ENCODE measurements at regions not wholly inside any gene's neighbourhood (a gene's known extent, or its start where the extent isn't known, plus 50 kb on each side); places are given as distances from the start of the nearest gene placed in this dataset.

DNA sequence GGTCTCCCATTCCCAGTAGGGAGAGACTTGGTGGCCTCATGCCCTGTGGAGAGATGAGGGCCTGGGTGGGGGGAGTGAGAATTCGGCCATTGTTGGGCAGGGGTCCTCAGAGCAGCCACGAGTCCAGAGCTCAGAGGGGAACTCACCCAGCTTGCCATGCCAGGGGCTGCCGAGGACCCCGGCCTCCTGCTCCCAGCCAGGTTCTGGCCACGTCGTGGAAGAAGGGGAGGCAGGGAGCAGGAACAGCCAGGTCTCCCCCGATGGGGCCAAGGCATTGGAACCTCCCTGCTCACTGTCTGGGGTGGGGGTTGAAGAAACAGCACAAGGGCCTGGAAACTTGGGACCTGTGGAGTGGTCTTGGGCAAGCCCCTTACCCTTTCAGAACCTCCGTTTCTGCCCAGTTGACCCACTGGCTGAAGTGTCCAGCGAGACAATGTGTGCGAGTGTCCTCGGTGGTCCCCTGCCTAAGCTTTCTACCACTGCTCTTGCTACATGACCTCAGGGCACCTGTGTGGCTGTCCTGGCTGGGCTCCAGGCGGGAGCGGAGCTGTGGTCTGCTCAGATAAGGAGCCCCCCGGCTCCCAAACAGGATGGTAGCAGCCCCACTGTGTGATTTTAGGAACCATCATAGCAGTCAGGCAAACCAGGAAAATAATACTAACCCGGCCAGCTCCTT is 74.7 kb upstream of the WNT11 start:
- ATAC-seq (replicated peaks), result no peak
- no peaks in the 10 kb centered on the region for H3K27me3 Mint-ChIP-seq
- no peak overlapping the region for H3K4me3 Mint-ChIP-seq
- H3K9me3 Mint-ChIP-seq, result no peaks in the 10 kb centered on the region
- peaks cover 4 to 10% of the 10 kb centered on the region in 2 donors for H3K4me1 Mint-ChIP-seq (ENCODE audit: low read depth in 2 of 2)
- no peaks in the 10 kb centered on the region for H3K36me3 Mint-ChIP-seq (ENCODE audit: insufficient read depth)
- H3K27ac Mint-ChIP-seq, result no peak overlapping the region
- no peak for DNase-seq

DNA sequence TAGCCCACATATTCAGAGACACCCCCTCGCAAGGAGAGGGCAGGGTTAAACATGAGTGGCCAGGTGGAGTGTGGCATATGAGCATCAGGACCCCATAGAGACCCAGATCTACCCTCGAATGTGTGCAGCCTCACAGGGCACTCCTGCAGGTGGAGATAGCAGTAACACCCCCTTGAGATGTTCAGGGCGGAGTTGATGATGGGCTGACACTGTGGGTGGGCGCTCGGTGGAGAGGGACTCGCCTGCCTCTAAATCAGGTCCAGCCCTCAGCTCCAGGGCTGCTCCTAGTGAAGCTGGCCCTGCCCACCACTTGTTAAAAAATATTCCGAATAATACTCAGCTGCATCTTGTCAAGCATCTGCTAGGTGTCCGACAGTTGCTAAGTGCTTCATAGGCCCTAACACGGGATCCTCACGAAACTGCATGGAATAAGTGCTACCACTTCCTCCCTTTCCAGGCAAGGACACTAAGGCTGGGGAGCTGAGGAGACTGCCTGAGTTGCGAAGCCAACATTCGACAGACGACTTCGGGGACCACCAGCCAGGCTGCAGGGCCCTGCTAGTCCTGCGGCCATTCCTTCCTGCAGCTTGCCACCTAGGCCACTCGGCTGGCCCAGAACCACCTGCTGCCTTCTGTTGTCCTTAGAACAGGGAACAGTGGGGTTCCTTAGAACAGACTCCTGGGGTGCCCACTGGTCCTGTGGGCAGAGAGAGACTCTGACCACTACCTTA is 74.0 kb upstream of the WNT11 start:
- ATAC-seq (replicated peaks) (no peak), DNase-seq (no peak)
- H3K36me3 Mint-ChIP-seq (ENCODE audit: insufficient read depth), result no peaks in the 10 kb centered on the region
- H3K9me3 Mint-ChIP-seq, result no peaks in the 10 kb centered on the region
- no peak overlapping the region for H3K4me3 Mint-ChIP-seq
- H3K27ac Mint-ChIP-seq, result no peak overlapping the region
- no peaks in the 10 kb centered on the region for H3K27me3 Mint-ChIP-seq
- H3K4me1 Mint-ChIP-seq (ENCODE audit: low read depth in 2 of 2), result peaks cover 4 to 10% of the 10 kb centered on the region in 2 donors

- ATAC-seq (replicated peaks), result no peak
- DNase-seq, result no peak
- Mint-ChIP-seq H3K9me3 (no peaks in the 10 kb centered on the region), H3K27me3 (no peaks in the 10 kb centered on the region), H3K36me3 (ENCODE audit: insufficient read depth) (no peaks in the 10 kb centered on the region), H3K4me3 (no peak overlapping the region), H3K27ac (no peak overlapping the region), H3K4me1 (ENCODE audit: low read depth in 2 of 2) (peaks cover 4 to 10% of the 10 kb centered on the region in 2 donors)
Observed at GRCh38 chr11:76279646-76280045, 73.3 kb upstream of the WNT11 start.

DNA sequence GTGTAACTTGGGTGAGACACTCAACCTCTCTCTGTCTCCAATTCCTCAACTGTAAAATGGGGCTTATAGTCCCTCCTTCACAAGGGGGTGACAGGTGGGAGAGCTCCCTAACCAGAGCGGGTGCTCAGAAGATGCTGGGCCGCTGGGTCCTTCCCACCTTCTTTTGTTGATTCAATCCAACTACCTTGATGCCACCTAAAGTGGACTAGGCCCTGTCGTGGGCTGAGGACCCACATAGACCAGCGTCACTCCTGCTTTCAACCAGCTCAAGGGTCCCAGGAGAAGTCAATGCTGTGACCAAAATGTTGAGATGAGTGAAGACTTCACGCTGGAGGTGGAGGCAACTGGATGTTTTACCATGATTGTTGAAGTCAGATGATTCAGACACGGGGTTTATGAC is 72.7 kb upstream of the WNT11 start:
- Mint-ChIP-seq H3K27me3 (no peaks in the 10 kb centered on the region), H3K4me1 (ENCODE audit: low read depth in 2 of 2) (peaks cover 4 to 10% of the 10 kb centered on the region in 2 donors), H3K36me3 (ENCODE audit: insufficient read depth) (no peaks in the 10 kb centered on the region), H3K27ac (no peak overlapping the region), H3K4me3 (no peak overlapping the region), H3K9me3 (no peaks in the 10 kb centered on the region)
- DNase-seq (no peak), ATAC-seq (replicated peaks) (no peak)

- Mint-ChIP-seq H3K36me3 (ENCODE audit: insufficient read depth) (no peaks in the 10 kb centered on the region), H3K4me3 (no peak overlapping the region), H3K27me3 (no peaks in the 10 kb centered on the region), H3K4me1 (ENCODE audit: low read depth in 2 of 2) (peaks cover 4 to 10% of the 10 kb centered on the region in 2 donors), H3K9me3 (no peaks in the 10 kb centered on the region), H3K27ac (no peak overlapping the region)
- DNase-seq, result no peak
- no peak for ATAC-seq (replicated peaks)
Observed at GRCh38 chr11:76278526-76278925, 72.2 kb upstream of the WNT11 start.

GRCh38 chr11:76277298-76278175 is 71.2 kb upstream of the WNT11 start:
- Mint-ChIP-seq H3K4me1 (ENCODE audit: low read depth in 2 of 2) (peaks cover 0 to 5% of the 10 kb centered on the region in 2 donors), H3K4me3 (no peak overlapping the region), H3K27ac (no peak overlapping the region), H3K36me3 (ENCODE audit: insufficient read depth) (no peaks in the 10 kb centered on the region), H3K27me3 (no peaks in the 10 kb centered on the region), H3K9me3 (no peaks in the 10 kb centered on the region)
- no peak for DNase-seq
- ATAC-seq (replicated peaks), result no peak

DNA sequence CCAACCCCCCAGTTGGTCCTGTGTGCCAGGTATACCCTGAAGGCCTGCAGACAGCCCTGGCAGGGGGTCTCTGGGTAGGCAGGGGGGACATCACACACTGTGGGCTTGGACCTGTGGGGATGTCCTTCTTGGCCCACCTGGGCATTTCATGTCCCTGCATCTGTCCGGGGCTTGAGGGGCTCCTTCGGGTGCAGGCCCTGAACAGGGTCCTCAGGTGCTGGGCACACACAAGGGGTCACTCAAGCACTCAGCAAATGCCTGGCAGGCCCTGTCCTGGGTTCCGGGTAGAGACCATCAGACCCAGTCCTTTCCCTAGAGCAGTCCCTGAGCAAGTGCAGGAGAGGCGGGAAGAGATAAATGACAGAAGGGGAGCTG is 70.5 kb upstream of the WNT11 start:
- H3K27ac Mint-ChIP-seq, result no peak overlapping the region
- H3K27me3 Mint-ChIP-seq, result no peaks in the 10 kb centered on the region
- no peaks in the 10 kb centered on the region for H3K4me1 Mint-ChIP-seq (ENCODE audit: low read depth in 2 of 2)
- no peak for DNase-seq
- no peaks in the 10 kb centered on the region for H3K9me3 Mint-ChIP-seq
- no peak overlapping the region for H3K4me3 Mint-ChIP-seq
- no peaks in the 10 kb centered on the region for H3K36me3 Mint-ChIP-seq (ENCODE audit: insufficient read depth)
- no peak for ATAC-seq (replicated peaks)

DNA sequence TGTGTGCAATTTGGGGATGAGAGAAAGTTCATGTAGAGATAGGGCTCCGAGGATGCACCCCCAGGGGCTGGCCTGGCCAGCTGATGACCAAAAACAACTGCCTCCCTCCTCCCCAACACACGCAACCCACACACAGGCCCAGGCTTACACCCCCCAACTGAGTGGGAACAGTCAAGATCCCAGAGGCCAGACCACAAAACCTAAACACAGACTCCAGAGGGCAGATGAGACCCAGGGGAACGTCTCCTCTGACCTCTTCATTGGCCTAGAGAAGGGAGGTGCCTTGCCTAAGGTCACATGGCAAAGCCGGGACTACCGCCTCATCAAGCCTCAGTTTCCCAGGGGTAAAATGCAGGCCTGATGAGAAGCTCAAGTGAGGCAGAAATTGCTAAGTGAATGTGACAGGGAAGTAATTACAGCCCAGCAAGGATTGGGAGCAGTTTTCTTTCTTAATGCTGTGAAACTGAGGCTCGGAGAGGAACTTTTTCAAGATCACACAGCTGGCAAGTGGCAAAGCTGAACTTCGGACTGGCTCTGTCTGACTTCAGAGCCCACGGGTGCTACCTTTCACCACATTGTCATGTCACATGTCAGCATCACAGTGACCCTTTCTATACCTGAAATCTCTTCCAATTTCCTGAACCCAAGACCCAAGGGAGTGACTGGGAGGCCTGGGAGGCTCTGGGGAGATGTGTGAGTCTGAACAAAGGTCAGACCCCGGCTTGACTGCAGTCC is 69.9 kb upstream of the WNT11 start:
- DNase-seq, result no peak
- Mint-ChIP-seq H3K4me1 (ENCODE audit: low read depth in 2 of 2) (no peaks in the 10 kb centered on the region), H3K27ac (no peak overlapping the region), H3K27me3 (peaks cover 0 to 5% of the 10 kb centered on the region in 2 donors), H3K9me3 (no peaks in the 10 kb centered on the region), H3K4me3 (no peak overlapping the region), H3K36me3 (ENCODE audit: insufficient read depth) (no peaks in the 10 kb centered on the region)
- no peak for ATAC-seq (replicated peaks)

DNA sequence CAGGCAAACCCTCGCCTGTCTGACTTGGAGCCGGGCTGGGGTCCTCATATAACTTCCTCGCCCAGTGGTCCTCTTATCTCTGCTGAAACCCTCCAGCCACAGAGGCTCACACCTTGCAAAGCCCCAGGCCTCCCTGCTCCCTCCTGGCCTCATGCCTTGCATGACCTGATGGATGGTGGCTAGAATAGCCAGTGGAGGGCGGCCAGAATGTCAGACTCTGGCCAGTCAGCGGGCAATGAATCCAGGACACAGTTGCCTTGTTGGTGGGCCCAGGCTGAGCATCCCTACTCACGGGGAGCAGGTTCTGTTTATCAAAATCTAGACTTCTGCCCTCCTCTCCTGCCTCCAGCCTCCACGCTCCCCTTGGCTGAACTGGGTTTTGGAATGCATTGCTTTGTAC is 69.1 kb upstream of the WNT11 start:
- no peaks in the 10 kb centered on the region for H3K4me1 Mint-ChIP-seq (ENCODE audit: low read depth in 2 of 2)
- peaks cover 0 to 6% of the 10 kb centered on the region in 2 donors for H3K27me3 Mint-ChIP-seq
- ATAC-seq (replicated peaks) (no peak), DNase-seq (no peak)
- no peaks in the 10 kb centered on the region for H3K36me3 Mint-ChIP-seq (ENCODE audit: insufficient read depth)
- H3K27ac Mint-ChIP-seq, result no peak overlapping the region
- no peaks in the 10 kb centered on the region for H3K9me3 Mint-ChIP-seq
- H3K4me3 Mint-ChIP-seq, result no peak overlapping the region

DNA sequence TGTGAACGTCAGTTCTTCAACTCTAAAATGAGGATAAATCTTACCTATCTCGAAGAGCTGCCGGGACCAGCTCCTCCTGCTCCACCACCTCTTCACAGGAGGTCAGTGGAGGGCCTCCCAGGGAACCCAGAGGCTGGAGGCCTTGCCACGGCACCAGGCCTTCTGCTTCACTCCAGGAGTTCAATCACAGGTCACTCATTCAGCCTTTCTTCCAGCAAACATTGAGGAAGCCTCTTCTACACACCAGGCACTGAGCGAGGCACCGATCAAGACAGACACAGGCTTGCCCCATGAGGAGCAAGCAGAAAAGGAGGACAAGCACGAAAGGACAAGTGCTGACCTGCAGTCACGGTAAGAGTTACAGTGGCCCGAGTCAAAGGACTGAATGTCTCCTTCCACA is 64.8 kb upstream of the WNT11 start:
- Mint-ChIP-seq H3K36me3 (ENCODE audit: insufficient read depth) (no peaks in the 10 kb centered on the region), H3K4me3 (no peak overlapping the region), H3K4me1 (ENCODE audit: low read depth in 2 of 2) (peaks cover 0 to 3% of the 10 kb centered on the region in 2 donors), H3K27ac (peak overlapping the region in 1 of 2 donors; percentile 17), H3K27me3 (peaks cover 0 to 26% of the 10 kb centered on the region in 2 donors), H3K9me3 (no peaks in the 10 kb centered on the region)
- DNase-seq (no peak), ATAC-seq (replicated peaks) (no peak)

- DNase-seq (no peak), ATAC-seq (replicated peaks) (no peak)
- Mint-ChIP-seq H3K36me3 (ENCODE audit: insufficient read depth) (no peaks in the 10 kb centered on the region), H3K9me3 (no peaks in the 10 kb centered on the region), H3K27ac (peak overlapping the region in 1 of 2 donors; percentile 17), H3K4me3 (no peak overlapping the region), H3K4me1 (ENCODE audit: low read depth in 2 of 2) (peaks cover 0 to 3% of the 10 kb centered on the region in 2 donors), H3K27me3 (peaks cover 0 to 26% of the 10 kb centered on the region in 2 donors)
Observed at GRCh38 chr11:76270389-76270788, 64.1 kb upstream of the WNT11 start.

DNA sequence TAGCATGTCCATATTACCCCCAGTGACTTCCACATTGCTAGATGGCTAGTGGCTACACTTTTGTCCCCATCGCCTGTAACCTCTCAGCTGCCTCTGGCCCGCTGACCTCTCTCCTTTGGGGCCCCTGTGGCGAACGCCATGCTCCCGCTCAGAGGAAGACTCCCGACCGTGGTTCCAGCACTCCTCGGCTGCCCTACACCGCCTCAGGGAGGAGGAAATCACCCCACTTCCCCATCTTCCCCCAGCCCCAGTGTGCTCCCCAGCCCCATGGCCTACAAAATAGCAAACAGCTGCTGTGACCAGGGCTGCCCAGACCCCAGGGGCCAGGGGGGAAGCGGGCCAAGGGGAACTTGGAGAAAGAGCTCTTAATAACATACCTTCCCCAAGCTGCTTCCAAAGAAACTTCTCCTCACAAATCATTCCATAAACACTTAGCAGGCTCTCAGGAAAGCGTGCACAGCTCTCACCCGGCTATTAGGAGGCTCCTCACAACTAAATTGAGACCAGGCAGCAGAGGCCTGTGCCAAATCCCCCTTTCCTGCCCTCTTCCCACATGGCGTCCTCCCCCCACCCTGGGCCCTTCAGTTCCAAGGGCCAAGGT is 63.5 kb upstream of the WNT11 start:
- H3K4me3 Mint-ChIP-seq, result no peak overlapping the region
- DNase-seq (no peak), ATAC-seq (replicated peaks) (no peak)
- no peaks in the 10 kb centered on the region for H3K36me3 Mint-ChIP-seq (ENCODE audit: insufficient read depth)
- peaks cover 0 to 3% of the 10 kb centered on the region in 2 donors for H3K4me1 Mint-ChIP-seq (ENCODE audit: low read depth in 2 of 2)
- no peak overlapping the region for H3K27ac Mint-ChIP-seq
- H3K27me3 Mint-ChIP-seq, result peaks cover 0 to 26% of the 10 kb centered on the region in 2 donors
- H3K9me3 Mint-ChIP-seq, result no peaks in the 10 kb centered on the region

- H3K36me3 Mint-ChIP-seq (ENCODE audit: insufficient read depth), result no peaks in the 10 kb centered on the region
- H3K4me3 Mint-ChIP-seq, result no peak overlapping the region
- H3K4me1 Mint-ChIP-seq (ENCODE audit: low read depth in 2 of 2), result peaks cover 0 to 3% of the 10 kb centered on the region in 2 donors
- peaks cover 0 to 26% of the 10 kb centered on the region in 2 donors for H3K27me3 Mint-ChIP-seq
- H3K27ac Mint-ChIP-seq, result no peak overlapping the region
- ATAC-seq (replicated peaks) (no peak), DNase-seq (no peak)
- H3K9me3 Mint-ChIP-seq, result no peaks in the 10 kb centered on the region
Observed at GRCh38 chr11:76269247-76269646, 62.9 kb upstream of the WNT11 start.
